Loucy (cell line): ENCODE measurements at regions not wholly inside any gene's neighbourhood (a gene's known extent, or its start where the extent isn't known, plus 50 kb on each side); places are given as distances from the start of the nearest gene placed in this dataset.
"Not testable (repeated sequence)": the region's sequence is repeated elsewhere in the genome, so short reads cannot be mapped to it uniquely, and the experiment has no call there.

Source experiments
- EZH2phosphoT487 ChIP-seq: fragments of 200-600 bp; IDR thresholded peaks from 2 replicates; pipeline ENCODE4 v1.6.1; 2018; ENCODE audit warnings: antibody characterized with exemption, mild to moderate bottlenecking, moderate library complexity, borderline replicate concordance
- TF ChIP-seq, protein P1 (sequence below): fragments of 200-600 bp; sonication (generic); conservative IDR thresholded peaks from 2 replicates; pipeline ENCODE4 v1.5.1; 2014; ENCODE audit warnings: mild to moderate bottlenecking, antibody characterized with exemption, low read length

DNA sequence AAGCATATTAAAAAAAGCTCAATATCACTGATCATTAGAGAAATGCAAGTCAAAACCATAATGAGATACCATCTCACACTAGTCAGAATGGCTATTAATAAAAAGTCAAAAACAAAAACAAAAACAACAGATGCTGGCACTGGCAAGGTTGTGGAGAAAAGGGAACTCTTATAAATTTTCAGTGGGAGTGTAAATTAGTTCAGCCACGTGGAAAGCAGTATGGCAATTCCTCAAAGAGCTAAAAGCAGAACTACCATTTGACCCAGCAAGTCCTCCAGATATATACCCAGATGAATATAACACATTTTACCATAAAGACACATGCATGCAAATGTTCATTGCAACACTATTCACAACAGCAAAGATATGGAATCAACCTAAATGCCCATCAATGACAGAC is 68.7 kb upstream of the MEGF10 start:
- TF ChIP-seq, protein P1, sequence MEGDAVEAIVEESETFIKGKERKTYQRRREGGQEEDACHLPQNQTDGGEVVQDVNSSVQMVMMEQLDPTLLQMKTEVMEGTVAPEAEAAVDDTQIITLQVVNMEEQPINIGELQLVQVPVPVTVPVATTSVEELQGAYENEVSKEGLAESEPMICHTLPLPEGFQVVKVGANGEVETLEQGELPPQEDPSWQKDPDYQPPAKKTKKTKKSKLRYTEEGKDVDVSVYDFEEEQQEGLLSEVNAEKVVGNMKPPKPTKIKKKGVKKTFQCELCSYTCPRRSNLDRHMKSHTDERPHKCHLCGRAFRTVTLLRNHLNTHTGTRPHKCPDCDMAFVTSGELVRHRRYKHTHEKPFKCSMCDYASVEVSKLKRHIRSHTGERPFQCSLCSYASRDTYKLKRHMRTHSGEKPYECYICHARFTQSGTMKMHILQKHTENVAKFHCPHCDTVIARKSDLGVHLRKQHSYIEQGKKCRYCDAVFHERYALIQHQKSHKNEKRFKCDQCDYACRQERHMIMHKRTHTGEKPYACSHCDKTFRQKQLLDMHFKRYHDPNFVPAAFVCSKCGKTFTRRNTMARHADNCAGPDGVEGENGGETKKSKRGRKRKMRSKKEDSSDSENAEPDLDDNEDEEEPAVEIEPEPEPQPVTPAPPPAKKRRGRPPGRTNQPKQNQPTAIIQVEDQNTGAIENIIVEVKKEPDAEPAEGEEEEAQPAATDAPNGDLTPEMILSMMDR = not testable (repeated sequence)
- not testable (repeated sequence) for TF ChIP-seq EZH2phosphoT487
